ENCODE measurements at regions not wholly inside any gene's neighbourhood (a gene's known extent, or its start where the extent isn't known, plus 50 kb on each side); places are given as distances from the start of the nearest gene placed in this dataset.

DNA sequence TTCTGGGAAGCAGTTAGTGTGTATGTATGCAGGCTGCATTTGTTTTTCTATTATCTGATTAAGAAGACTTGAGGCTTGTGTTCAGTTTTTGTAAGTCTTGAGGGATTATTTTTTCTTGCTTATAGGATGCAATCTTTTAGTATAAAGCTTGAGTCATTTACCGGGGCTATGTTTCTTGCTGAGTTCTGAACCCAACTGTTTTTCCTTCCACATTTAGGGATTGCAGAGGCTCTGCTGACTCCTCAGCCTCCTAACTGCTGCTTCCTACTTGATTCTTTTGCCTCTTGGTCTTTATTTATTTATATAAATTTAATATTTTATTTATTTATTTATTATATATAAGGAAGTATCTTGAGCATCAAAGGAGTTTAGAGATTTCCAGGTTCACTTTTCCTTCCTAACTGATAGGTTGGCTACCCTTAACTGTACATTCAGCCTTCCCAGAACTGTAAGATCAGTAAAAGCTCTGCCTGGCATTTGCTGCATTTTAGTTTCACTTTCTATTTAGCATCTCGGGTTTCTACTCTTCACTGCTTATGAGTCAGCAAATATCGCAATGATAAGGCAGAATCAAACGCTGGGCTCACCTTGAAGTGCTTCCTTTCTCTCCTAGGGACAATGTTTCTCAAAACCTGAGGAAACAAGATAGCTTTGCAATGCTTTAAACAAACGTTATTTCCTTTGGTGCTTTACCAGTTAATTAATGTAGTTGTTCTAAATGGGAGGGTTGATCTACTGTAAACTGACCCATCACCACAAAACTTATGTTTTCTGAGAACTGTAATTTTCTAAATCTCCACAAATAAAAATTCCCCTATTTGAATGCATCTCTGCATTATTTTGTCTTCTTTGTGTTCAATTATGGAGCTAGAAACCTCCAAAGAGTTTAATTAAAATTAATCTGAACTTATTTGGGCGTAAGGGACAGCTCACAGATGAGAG lies 1183.7 kb upstream of the TMEM132C start:
- DNase-seq (ENCODE audit: low read depth) = peak; percentile 55
- TF ChIP-seq CTCF (IDR thresholded peaks at IDR 0.05; ENCODE audit: control insufficient read depth, insufficient read depth, low read depth, low read length, missing control alignments) = no peak
- H3K4me3 ChIP-seq (ENCODE audit: control insufficient read depth, low read depth, low read length) = peak overlapping the region; percentile 16

DNA sequence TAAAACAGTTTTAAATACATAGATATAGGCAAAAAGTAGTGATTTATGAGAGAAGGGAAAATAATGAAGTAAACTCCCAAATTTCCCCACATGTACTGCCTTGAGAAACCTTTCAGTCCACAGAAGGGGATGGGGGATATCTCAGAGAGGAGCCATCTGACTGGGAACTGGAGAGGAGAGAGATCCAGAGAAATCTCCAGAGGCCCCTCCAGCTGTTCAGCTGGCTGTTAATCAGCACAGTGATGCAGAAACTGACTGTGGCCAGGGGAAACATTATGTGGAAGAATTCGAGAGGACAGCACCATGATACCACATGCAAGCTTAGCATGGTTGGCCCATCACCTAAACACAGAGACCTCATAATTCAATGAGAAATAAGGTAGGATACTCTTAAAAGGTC lies 1165.9 kb upstream of the TMEM132C start:
- H3K4me3 ChIP-seq (ENCODE audit: control insufficient read depth, low read depth, low read length) = no peak overlapping the region
- no peak for TF ChIP-seq CTCF (IDR thresholded peaks at IDR 0.05; ENCODE audit: control insufficient read depth, insufficient read depth, low read depth, low read length, missing control alignments)
- no peak for DNase-seq (ENCODE audit: low read depth)

DNA sequence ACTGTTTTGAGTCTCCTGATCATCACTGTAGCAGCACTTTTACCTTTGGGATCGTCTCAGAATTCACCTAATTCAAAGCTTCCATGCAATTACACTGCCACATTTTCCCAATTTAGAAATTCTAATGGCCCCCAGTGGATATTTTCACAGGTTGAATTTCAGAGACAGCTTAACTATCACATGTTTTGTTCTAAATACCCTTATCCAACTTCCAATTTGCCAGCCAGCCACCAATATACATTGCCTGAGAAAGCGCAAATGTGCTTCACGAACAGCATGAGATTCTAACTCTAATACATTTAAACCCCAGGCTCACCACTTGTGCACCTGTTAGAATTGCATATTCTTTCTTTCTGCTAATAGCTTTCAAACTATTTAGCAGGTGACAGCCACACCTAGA lies 1160.9 kb upstream of the TMEM132C start:
- no peak for TF ChIP-seq CTCF (IDR thresholded peaks at IDR 0.05; ENCODE audit: control insufficient read depth, insufficient read depth, low read depth, low read length, missing control alignments)
- DNase-seq (ENCODE audit: low read depth) = no peak
- H3K4me3 ChIP-seq (ENCODE audit: control insufficient read depth, low read depth, low read length) = no peak overlapping the region

DNA sequence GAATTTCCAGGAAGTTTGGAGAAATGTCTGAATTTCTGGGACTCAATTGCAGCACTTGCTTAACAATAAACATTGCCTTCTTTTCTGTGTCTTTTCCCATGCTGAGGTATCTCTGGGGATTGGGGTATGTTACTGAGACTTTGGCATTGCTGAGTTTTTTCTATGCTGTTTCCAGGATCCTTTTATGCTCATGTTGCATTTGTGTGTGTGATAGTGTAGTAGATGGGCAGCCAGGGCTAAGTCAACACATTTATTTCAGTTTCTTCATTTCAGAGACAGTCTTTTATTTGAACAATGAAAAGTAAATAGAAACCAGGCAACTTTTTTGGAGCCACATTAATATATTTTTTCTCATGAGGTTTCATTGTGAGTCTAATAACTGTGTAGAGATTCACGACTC lies 1160.3 kb upstream of the TMEM132C start:
- TF ChIP-seq CTCF (IDR thresholded peaks at IDR 0.05; ENCODE audit: control insufficient read depth, insufficient read depth, low read depth, low read length, missing control alignments) = no peak
- no peak overlapping the region for H3K4me3 ChIP-seq (ENCODE audit: control insufficient read depth, low read depth, low read length)
- no peak for DNase-seq (ENCODE audit: low read depth)

GRCh38 chr12:127107744-127108143 lies 1159.2 kb upstream of the TMEM132C start:
- no peak overlapping the region for H3K4me3 ChIP-seq (ENCODE audit: control insufficient read depth, low read depth, low read length)
- TF ChIP-seq CTCF (IDR thresholded peaks at IDR 0.05; ENCODE audit: control insufficient read depth, insufficient read depth, low read depth, low read length, missing control alignments) = no peak
- DNase-seq (ENCODE audit: low read depth) = no peak

- peak; percentile 81 for TF ChIP-seq CTCF (IDR thresholded peaks at IDR 0.05; ENCODE audit: control insufficient read depth, insufficient read depth, low read depth, low read length, missing control alignments)
- peak; percentile 24 for DNase-seq (ENCODE audit: low read depth)
Observed at GRCh38 chr12:127108360-127109215, 1158.4 kb upstream of the TMEM132C start.

More at GRCh38 chr12:127108360-127109215, 1158.4 kb upstream of the TMEM132C start:
- H3K4me3 ChIP-seq (ENCODE audit: control insufficient read depth, low read depth, low read length) = no peak overlapping the region
